HepG2 (cell line): ENCODE measurements at regions not wholly inside any gene's neighbourhood (a gene's known extent, or its start where the extent isn't known, plus 50 kb on each side); places are given as distances from the start of the nearest gene placed in this dataset.

ENCODE experiments used
- BHLHE40 ChIP-seq: IDR thresholded peaks from 2 replicates; pipeline ENCODE4 v1.6.1; 2011; ENCODE audit warnings: low read length, improper control_type of control experiment
- ELF4 ChIP-seq: sonication (generic); formaldehyde crosslinking; IDR thresholded peaks from 2 replicates; pipeline ENCODE4 v1.5.0; 2020; ENCODE audit warnings: missing genetic modification reagents, mild to moderate bottlenecking, moderate library complexity, borderline replicate concordance
- KAT8 ChIP-seq: IDR thresholded peaks from 2 replicates; pipeline ENCODE4 v1.6.1; 2016; ENCODE audit warnings: missing genetic modification reagents, missing compliant biosample characterization
- KMT2B ChIP-seq: IDR thresholded peaks from 2 replicates; pipeline ENCODE4 v1.6.1; 2016; ENCODE audit warnings: missing genetic modification reagents, missing compliant biosample characterization
- MAFG ChIP-seq: sonication (generic); formaldehyde crosslinking; IDR thresholded peaks from 2 replicates; pipeline ENCODE4 v1.5.1; 2020; ENCODE audit warnings: mild to moderate bottlenecking, missing genetic modification reagents
- TFDP2 ChIP-seq: sonication (generic); formaldehyde crosslinking; IDR thresholded peaks from 2 replicates; pipeline ENCODE4 v1.4.0; 2020; ENCODE audit warnings: missing genetic modification reagents
- ZBTB4 ChIP-seq: sonication (generic); formaldehyde crosslinking; IDR thresholded peaks from 2 replicates; pipeline ENCODE4 v1.4.0; 2020; ENCODE audit warnings: missing genetic modification reagents, mild to moderate bottlenecking, borderline replicate concordance
- ZFP82 ChIP-seq: sonication (generic); formaldehyde crosslinking; IDR thresholded peaks from 2 replicates; pipeline ENCODE4 v1.5.1; 2020; ENCODE audit warnings: mild to moderate bottlenecking, missing genetic modification reagents, borderline replicate concordance
- ZNF747 ChIP-seq: sonication (generic); formaldehyde crosslinking; IDR thresholded peaks from 2 replicates; pipeline ENCODE4 v1.8.1; 2023; ENCODE audit warnings: missing genetic modification reagents, mild to moderate bottlenecking, borderline replicate concordance
- ZSCAN12 ChIP-seq: sonication (generic); formaldehyde crosslinking; IDR thresholded peaks from 2 replicates; pipeline ENCODE4 v1.9.0; 2021; ENCODE audit warnings: mild to moderate bottlenecking, missing genetic modification reagents
- TF ChIP-seq, protein P1 (sequence below): sonication (generic); formaldehyde crosslinking; IDR thresholded peaks from 2 replicates; pipeline ENCODE4 v1.4.0; 2020; ENCODE audit warnings: missing genetic modification reagents

DNA sequence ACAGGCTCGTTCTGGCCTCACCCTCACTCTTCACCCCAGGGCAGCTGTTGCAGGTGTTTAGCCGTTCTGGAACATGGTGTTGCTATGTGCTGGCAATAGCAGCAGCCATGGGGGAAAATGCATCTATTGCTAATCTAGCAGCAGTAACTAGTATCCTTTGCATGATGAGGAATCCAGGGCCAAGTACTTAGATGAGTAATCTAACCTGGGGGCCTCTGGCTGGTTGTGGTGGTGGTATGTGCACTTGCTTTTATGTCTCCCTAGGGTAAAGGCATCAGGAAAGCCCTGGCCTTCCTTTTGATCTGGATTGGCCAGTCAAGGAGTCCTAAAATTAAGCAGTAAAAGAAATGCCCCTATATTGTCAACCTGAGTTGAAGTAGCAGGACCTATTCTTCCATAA lies 594.5 kb upstream of the MAP3K7 start:
- no peak for TF ChIP-seq TFDP2 (CRISPR knock-in tag)
- no peak for TF ChIP-seq ZBTB4 (CRISPR knock-in tag)
- no peak for TF ChIP-seq KMT2B (CRISPR knock-in tag)
- TF ChIP-seq ZSCAN12: no peak
- no peak for TF ChIP-seq KAT8 (CRISPR knock-in tag)
- no peak for TF ChIP-seq BHLHE40
- TF ChIP-seq, protein P1, sequence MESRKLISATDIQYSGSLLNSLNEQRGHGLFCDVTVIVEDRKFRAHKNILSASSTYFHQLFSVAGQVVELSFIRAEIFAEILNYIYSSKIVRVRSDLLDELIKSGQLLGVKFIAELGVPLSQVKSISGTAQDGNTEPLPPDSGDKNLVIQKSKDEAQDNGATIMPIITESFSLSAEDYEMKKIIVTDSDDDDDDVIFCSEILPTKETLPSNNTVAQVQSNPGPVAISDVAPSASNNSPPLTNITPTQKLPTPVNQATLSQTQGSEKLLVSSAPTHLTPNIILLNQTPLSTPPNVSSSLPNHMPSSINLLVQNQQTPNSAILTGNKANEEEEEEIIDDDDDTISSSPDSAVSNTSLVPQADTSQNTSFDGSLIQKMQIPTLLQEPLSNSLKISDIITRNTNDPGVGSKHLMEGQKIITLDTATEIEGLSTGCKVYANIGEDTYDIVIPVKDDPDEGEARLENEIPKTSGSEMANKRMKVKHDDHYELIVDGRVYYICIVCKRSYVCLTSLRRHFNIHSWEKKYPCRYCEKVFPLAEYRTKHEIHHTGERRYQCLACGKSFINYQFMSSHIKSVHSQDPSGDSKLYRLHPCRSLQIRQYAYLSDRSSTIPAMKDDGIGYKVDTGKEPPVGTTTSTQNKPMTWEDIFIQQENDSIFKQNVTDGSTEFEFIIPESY (CRISPR knock-in tag): no peak
- no peak for TF ChIP-seq ZNF747 (CRISPR knock-in tag)
- no peak for TF ChIP-seq ELF4
- no peak for TF ChIP-seq ZFP82 (CRISPR knock-in tag)
- no peak for TF ChIP-seq MAFG (CRISPR knock-in tag)
